Daoy (cell line): ENCODE measurements at regions not wholly inside any gene's neighbourhood (a gene's known extent, or its start where the extent isn't known, plus 50 kb on each side); places are given as distances from the start of the nearest gene placed in this dataset.
"Not testable (repeated sequence)": the region's sequence is repeated elsewhere in the genome, so short reads cannot be mapped to it uniquely, and the experiment has no call there.

Source experiments
- DNase-seq: peaks from one replicate; pipeline ENCODE4 v3.0.0-alpha.2; 2015; ENCODE audit warnings: low read depth

- not testable (repeated sequence) for DNase-seq
These were observed 4790.1 kb upstream of the OR11H1 start for GRCh38 chr22:10737931-10738330.

GRCh38 chr22:10741210-10741609, 4786.8 kb upstream of the OR11H1 start:
- peak; percentile 45 for DNase-seq

GRCh38 chr22:10741776-10742630, 4786.0 kb upstream of the OR11H1 start:
- peak; percentile 84 for DNase-seq

- DNase-seq = not testable (repeated sequence)
These were observed 4781.6 kb upstream of the OR11H1 start for GRCh38 chr22:10746382-10746781.

DNA sequence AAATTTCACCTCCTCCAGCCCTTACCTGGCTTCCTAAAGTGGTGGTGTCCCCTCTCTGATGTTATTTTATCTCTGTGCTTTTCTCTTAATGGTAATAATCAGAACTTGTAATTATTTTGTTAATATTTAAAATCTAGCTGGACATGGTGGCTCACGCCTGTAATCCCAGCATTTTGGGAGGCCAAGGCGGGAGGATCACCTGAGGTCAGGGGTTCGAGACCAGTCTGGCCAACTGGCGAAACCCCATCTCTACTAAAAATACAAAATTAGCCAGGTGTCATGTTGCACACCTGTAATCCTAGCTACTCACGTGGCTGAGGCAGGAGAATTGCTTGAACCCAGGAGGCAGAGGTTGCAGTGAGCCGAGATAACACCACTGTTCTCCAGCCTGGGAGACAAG, 4780.8 kb upstream of the OR11H1 start:
- DNase-seq = not testable (repeated sequence)

DNA sequence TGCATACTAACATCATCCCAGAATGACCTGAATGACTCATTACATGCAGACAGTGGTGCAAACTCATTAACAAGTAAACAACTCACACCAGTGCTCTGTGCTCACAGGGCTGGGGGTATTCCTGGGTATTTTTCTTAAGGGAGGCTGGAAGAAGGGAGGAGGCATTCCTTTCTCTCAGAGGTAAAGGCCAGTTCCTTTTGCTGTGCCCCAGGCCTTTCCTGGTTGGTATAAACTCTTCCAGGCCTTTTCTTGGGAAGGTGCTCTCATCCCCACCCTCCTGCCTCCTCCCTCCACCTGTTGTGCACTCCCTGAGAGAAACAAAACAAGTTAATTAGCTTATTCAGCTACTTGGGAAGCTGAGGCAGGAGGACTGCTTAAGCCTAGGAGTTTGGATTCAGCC, 4779.2 kb upstream of the OR11H1 start:
- DNase-seq = not testable (repeated sequence)

GRCh38 chr22:10749423-10749822, 4778.6 kb upstream of the OR11H1 start:
- DNase-seq = not testable (repeated sequence)

DNA sequence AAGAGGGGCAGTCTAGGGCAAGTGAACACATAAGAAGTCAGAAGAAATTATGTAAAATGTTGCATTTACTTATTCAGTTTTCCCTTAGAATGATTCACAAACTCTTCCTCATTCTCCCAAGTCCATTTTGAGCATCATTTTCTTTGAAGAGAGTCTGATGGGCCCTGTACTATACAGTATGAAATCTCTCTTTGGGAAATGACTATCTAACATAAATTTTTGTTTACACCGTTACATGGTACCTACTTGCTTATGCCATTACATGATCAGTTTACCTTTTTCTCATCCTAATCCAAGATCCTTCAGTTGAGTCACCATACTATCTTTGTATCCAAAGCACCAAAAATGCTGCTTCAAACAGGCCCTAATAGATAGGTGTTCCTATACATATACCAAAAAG, 4774.4 kb upstream of the OR11H1 start:
- not testable (repeated sequence) for DNase-seq

- DNase-seq = not testable (repeated sequence)
These were observed 4772.6 kb upstream of the OR11H1 start for GRCh38 chr22:10755350-10755749.

- DNase-seq = not testable (repeated sequence)
These were observed 4767.6 kb upstream of the OR11H1 start for GRCh38 chr22:10760418-10760817.

DNA sequence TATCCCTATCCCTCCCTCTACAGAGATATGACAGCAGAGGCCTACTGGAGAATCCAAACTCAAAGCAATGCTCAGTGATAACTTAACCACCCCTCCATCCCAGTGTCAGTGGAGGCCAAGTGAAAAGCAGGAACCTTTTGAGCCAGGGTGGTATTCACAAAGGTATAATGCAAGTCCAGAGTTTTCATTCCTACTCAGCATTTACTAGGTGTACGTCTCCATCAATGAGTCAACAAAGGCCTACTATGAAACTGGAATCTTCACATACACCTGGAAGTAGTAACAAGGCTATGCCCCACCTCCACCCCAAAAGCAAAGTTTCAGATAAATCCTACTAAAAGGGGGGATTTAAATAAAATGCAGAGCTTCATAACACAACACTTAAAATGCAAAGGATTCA, 4761.7 kb upstream of the OR11H1 start:
- DNase-seq = not testable (repeated sequence)

DNA sequence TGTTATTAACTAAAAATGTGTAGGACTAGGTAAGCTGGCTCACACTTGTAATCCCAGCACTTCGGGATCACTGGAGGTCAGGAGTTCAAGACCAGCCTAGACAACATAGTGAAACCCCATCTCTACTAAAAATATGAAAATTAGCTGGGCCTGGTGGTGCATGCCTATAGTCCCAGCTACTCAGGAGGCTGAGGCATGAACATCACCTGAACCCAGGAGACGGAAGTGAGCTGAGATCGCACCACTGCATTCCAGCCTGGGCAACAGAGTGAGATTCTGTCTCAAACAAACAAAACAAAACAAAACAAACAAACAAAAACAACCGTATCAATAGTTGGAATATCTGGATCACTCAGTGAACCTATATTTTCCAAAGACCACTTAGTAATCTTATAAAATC, 4759.1 kb upstream of the OR11H1 start:
- DNase-seq = not testable (repeated sequence)

DNA sequence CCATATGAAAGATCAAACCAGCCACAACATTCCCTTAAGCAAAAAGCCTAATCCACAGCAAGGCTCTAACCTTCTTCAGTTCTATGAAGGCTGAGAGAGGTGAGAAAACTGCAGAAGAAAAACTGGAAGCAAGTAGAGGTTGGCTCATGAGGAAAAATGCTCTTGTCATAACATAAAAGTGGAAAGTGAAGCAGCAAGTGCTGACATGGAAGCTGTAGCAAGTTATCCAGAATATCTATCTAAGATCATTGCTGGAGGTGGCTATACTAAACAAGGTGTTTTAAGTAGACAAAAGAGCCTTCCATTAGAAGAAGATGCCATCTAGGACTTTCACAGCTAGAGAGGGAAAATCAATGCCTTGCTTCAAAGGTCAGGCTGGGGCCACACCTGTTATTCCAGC, 4756.2 kb upstream of the OR11H1 start:
- DNase-seq = not testable (repeated sequence)

GRCh38 chr22:10773341-10773740, 4754.7 kb upstream of the OR11H1 start:
- DNase-seq = not testable (repeated sequence)

DNA sequence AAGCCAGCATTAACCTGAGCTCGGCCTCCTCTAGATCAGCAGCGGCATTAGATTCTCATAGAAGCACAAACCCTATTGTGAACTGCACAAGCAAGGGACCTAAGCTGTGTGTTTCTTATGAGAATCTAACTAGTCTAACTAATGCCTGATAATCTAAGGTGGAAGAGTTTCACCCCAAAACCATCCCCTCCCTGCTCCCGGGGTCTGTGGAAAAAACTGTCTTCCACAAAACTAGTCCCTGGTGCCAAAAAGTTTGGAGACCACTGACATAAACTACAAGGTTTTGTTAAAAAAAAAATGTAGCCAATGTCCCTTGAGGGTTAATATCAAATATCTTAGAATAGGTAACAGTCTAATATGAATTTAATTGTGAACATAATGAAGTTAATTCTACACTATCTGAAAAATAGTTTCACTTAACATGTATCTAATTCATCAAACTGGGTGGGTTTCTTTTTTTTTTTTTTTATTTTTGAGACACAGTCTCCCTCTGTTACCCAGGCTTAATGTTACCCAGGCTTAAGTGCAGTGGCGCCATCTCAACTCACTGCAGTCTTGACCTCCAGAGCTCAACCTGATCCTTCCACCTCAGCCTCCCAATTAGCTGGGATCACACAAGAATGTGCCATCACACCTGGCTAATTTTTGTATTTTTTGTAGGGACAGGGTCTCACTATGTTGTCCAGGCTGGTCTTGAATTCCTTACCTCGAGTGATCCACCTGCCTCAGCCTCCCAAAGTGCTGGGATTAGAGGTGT, 4752.2 kb upstream of the OR11H1 start:
- DNase-seq = not testable (repeated sequence)

GRCh38 chr22:10776358-10776729, 4751.6 kb upstream of the OR11H1 start:
- DNase-seq = not testable (repeated sequence)

DNA sequence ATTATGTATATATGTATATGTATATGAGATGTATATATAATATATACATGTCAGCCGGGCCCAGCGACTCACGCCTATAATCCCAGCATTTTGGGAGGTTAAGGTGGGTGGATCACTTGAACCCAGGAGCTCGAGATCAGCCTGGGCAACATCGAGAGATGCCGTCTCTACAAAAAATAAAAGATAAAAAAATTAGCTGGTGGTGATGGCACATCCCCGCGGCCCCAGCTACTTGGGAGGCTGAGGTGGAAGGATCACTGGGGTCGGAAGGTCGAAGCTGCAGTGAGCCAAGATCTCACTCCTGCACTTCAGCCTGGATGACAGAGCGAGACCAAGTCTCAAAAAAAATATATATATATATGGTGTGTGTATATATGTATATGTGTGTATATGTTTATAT, 4750.3 kb upstream of the OR11H1 start:
- DNase-seq = not testable (repeated sequence)

DNA sequence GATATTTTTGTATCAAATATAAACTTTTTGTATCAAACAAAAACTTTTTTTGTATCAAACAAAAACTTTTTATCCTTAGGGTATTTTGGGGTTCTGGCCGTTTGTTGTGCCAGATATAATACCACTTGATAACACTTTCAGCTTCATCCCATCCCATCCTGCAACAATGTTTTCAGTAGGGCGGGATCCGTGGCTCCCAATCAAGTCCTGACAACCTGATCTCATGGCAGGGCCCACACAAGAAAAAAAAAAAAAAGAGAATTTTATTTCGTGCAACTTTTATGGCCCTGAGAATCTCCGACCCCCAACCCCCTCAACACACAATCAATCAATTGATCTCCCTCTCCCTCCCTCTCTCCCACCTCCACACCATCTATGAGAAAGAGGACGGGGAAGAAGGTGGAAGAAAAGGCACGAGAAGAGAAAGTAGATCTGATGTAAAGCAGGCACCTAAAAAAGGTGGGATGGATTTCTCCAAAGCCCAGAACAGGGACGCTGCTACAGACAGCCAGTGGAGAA, 4749.6 kb upstream of the OR11H1 start:
- no peak for DNase-seq

- not testable (repeated sequence) for DNase-seq
These were observed 4748.8 kb upstream of the OR11H1 start for GRCh38 chr22:10779200-10779599.

DNA sequence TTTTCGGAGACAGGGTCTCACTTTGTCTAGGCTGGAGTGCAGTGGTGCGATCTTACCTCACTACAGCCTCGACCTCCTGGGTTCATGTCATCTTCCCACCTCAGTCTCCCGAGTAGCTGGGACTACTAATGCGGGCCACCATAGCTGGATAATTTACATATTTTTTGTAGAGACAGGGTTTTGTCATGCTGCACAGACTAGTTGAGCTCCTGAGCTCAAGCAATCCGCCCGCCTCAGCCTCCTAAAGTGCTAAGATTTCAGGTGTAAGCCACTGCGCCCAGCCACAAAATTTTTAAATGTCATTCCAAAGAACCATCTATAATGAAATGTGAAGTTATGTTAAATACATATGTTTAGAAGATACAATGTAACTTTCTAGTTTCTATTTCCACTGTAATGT, 4747.7 kb upstream of the OR11H1 start:
- no peak for DNase-seq

- no peak for DNase-seq
These were observed 4746.2 kb upstream of the OR11H1 start for GRCh38 chr22:10781571-10782403.
